DOHH2 (cell line): ENCODE measurements at regions not wholly inside any gene's neighbourhood (a gene's known extent, or its start where the extent isn't known, plus 50 kb on each side); places are given as distances from the start of the nearest gene placed in this dataset.

Experiments used
- H3F3A ChIP-seq: fragments of 200-600 bp; sonication (generic), shearing (Covaris generic); 2 replicates; pipeline ENCODE4 v1.6.0; 2016; ENCODE audit warnings: antibody characterized with exemption, mild to moderate bottlenecking; ENCODE audit not compliant: control insufficient read depth, insufficient read depth
- H3K27ac ChIP-seq: fragments of 200-600 bp; sonication (generic); 2 replicates; pipeline ENCODE4 v1.5.1; 2014; ENCODE audit warnings: low read depth, mild to moderate bottlenecking, low read length, moderate library complexity
- H3K27me3 ChIP-seq: fragments of 200-600 bp; sonication (generic); 2 replicates; pipeline ENCODE4 v1.6.1; 2014; ENCODE audit warnings: mild to moderate bottlenecking, low read length, mixed read lengths; ENCODE audit not compliant: control insufficient read depth
- H3K36me3 ChIP-seq: fragments of 200-600 bp; sonication (generic); 2 replicates; pipeline ENCODE4 v1.6.1; 2014; ENCODE audit warnings: mild to moderate bottlenecking, low read length, moderate library complexity, mixed read lengths; ENCODE audit not compliant: control insufficient read depth
- H3K4me1 ChIP-seq: fragments of 200-600 bp; sonication (generic); 2 replicates; pipeline ENCODE4 v1.6.1; 2014; ENCODE audit warnings: mild to moderate bottlenecking, low read length, mixed read lengths; ENCODE audit not compliant: control insufficient read depth
- H3K4me2 ChIP-seq: fragments of 200-600 bp; sonication (generic); 2 replicates; pipeline ENCODE4 v1.6.0; 2014; ENCODE audit warnings: mild to moderate bottlenecking, low read length, moderate library complexity
- H3K4me3 ChIP-seq: fragments of 200-600 bp; sonication (generic); 2 replicates; pipeline ENCODE4 v1.5.1; 2014; ENCODE audit warnings: mild to moderate bottlenecking, low read length, mixed read lengths
- H3K79me2 ChIP-seq: fragments of 200-600 bp; sonication (generic); 2 replicates; pipeline ENCODE4 v1.6.1; 2014; ENCODE audit warnings: mild to moderate bottlenecking, low read length, mixed read lengths; ENCODE audit not compliant: control insufficient read depth
- H3K9me2 ChIP-seq: fragments of 200-600 bp; sonication (generic); replicated peaks from 2 replicates; pipeline ENCODE4 v1.6.1; 2014; ENCODE audit warnings: mild to moderate bottlenecking, low read length, mixed read lengths; ENCODE audit not compliant: control insufficient read depth
- H3K9me3 ChIP-seq: fragments of 200-600 bp; sonication (generic); 2 replicates; pipeline ENCODE4 v1.6.1; 2014; ENCODE audit warnings: antibody characterized with exemption, low read length, mixed read lengths; ENCODE audit not compliant: control insufficient read depth, insufficient read depth
- H4K20me1 ChIP-seq: fragments of 200-600 bp; sonication (generic); 2 replicates; pipeline ENCODE4 v1.6.0; 2014; ENCODE audit warnings: low read depth, mild to moderate bottlenecking, antibody characterized with exemption, low read length, moderate library complexity; ENCODE audit not compliant: control insufficient read depth, insufficient read depth
- CTCF ChIP-seq: fragments of 200-600 bp; sonication (generic); IDR thresholded peaks from one replicate; pipeline ENCODE4 v1.5.1; 2014; ENCODE audit warnings: antibody characterized with exemption, mild to moderate bottlenecking, low read depth, low read length; ENCODE audit not compliant: poor library complexity, severe bottlenecking
- EZH2phosphoT487 ChIP-seq: fragments of 200-600 bp; sonication (generic); IDR thresholded peaks from 2 replicates; pipeline ENCODE4 v1.6.1; 2017; ENCODE audit warnings: borderline replicate concordance, mild to moderate bottlenecking, antibody characterized with exemption, low read length, moderate library complexity, mixed read lengths

GRCh38 chr4:3685081-3685645 lies 81.0 kb upstream of the ADRA2C start:
- TF ChIP-seq CTCF (no peak), EZH2phosphoT487 (no peak)
- Histone ChIP-seq H3K4me2 (no peak overlapping the region), H3K27ac (no peak overlapping the region), H3K79me2 (no peaks in the 10 kb centered on the region), H3K9me3 (no peaks in the 10 kb centered on the region), H3K9me2 (no peaks in the 10 kb centered on the region), H3K4me3 (no peak overlapping the region), H3K36me3 (no peaks in the 10 kb centered on the region), H3F3A (no peaks in the 10 kb centered on the region), H3K27me3 (no peaks in the 10 kb centered on the region), H3K4me1 (no peaks in the 10 kb centered on the region), H4K20me1 (no peaks in the 10 kb centered on the region)

- no peaks in the 10 kb centered on the region for H3F3A ChIP-seq
- TF ChIP-seq CTCF (no peak), EZH2phosphoT487 (no peak)
- H4K20me1 ChIP-seq, result no peaks in the 10 kb centered on the region
- no peaks in the 10 kb centered on the region for H3K9me2 ChIP-seq
- no peak overlapping the region for H3K27ac ChIP-seq
- no peaks in the 10 kb centered on the region for H3K79me2 ChIP-seq
- H3K27me3 ChIP-seq, result no peaks in the 10 kb centered on the region
- H3K4me3 ChIP-seq, result no peak overlapping the region
- H3K4me1 ChIP-seq, result peaks cover under 1% of the 10 kb centered on the region; the same call in 1 of the 2 replicates
- no peak overlapping the region for H3K4me2 ChIP-seq
- no peaks in the 10 kb centered on the region for H3K36me3 ChIP-seq
- no peaks in the 10 kb centered on the region for H3K9me3 ChIP-seq
Observed at GRCh38 chr4:3684546-3684945, 81.6 kb upstream of the ADRA2C start.

DNA sequence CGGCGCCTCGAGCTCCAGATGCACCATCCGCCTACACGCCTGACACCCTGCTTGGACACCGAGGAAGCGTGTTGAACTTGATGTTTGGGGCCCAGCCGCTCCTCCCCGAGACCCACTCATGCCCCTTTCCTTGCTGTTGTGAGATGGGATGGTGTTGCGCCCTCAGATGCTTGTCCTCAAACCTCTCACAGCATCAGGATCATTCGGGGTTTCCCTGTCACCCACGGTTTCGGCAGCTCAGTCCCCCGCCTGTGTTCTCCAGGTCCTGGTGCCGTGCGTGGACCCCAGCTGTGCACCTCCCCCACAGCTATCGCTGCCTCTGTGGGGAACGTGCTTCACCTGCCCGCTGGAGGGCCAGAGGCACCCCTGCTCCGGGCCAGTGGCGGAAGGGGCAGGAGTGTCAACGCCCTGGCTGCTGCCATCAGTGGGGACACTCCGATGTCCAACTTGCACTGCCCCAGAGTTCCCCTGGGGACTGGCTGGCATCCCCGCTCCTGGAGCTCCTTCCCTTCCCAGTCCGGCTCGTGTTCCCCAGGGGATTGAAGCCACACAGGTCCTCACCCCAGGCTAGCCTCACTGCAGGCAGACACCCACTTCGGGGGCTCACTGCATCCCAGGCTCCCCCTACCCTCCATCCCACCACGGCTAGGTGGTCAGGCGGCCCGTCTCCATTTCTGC lies 82.3 kb upstream of the ADRA2C start:
- Histone ChIP-seq H4K20me1 (no peaks in the 10 kb centered on the region), H3K4me1 (peaks cover 4% of the 10 kb centered on the region; the same call in 1 of the 2 replicates), H3K27ac (no peak overlapping the region), H3F3A (no peaks in the 10 kb centered on the region), H3K79me2 (no peaks in the 10 kb centered on the region), H3K4me3 (no peak overlapping the region), H3K27me3 (no peaks in the 10 kb centered on the region), H3K4me2 (no peak overlapping the region), H3K9me2 (no peaks in the 10 kb centered on the region), H3K9me3 (no peaks in the 10 kb centered on the region), H3K36me3 (no peaks in the 10 kb centered on the region)
- TF ChIP-seq CTCF (no peak), EZH2phosphoT487 (no peak)
